HG03103 (cell line): ENCODE measurements at regions not wholly inside any gene's neighbourhood (a gene's known extent, or its start where the extent isn't known, plus 50 kb on each side); places are given as distances from the start of the nearest gene placed in this dataset.
"Not testable (repeated sequence)": the region's sequence is repeated elsewhere in the genome, so short reads cannot be mapped to it uniquely, and the experiment has no call there.

Experiments
- ATAC-seq: cut with Tn5 transposase; IDR thresholded peaks from one replicate; pipeline ENCODE4 v1.9.1; 2021; ENCODE audit warnings: low read depth; ENCODE audit not compliant: unreplicated experiment

DNA sequence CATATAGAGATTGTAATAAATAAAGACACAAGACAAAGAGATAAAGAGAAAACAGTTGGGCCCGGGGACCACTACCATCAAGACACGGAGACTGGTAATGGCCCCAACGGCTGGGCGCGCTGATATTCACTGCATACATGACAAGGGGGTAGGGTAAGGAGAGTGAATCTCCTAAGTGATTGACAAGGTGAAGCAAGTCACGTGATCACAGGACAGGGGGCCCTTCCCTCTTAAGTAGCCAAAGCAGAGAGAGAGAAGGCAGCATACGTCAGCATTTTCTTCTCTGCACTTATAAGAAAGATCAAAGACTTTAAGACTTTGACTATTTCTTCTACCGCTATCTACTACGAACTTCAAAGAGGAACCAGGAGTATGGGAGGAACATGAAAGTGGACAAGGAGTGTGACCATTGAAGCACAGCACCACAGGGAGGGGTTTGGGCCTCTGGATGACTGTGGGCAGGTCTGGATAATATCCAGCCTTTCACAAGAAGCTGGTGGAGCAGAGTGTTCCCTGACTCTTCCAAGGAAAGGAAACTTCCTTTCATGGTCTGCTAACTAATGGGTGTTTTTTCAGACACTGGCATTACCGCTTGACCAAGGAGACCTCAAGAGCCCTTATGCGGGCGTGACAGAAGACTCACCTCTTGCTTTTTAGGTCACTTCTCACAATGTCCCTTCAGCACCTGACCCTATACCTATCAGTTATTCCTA is 75.6 kb downstream of the MRPL39 start:
- ATAC-seq: not testable (repeated sequence)

DNA sequence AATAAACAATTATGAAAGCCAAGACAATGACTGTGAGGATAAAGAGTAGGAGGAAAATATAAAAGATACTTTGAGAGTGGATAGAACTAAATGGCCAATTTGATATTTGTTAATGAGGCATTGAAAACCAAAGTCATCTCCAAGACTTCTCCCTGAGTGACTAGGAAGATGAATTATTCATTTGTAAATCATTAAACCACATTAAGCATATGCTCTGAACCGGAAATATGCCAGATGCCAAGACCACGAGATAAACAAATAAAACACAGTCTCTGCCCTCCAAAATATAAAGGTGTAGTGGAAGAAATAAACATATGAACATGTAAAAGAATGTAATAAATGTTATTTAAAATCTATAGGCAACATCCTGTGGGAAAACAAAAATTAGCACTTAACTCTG is 78.8 kb downstream of the MRPL39 start:
- ATAC-seq: no peak

DNA sequence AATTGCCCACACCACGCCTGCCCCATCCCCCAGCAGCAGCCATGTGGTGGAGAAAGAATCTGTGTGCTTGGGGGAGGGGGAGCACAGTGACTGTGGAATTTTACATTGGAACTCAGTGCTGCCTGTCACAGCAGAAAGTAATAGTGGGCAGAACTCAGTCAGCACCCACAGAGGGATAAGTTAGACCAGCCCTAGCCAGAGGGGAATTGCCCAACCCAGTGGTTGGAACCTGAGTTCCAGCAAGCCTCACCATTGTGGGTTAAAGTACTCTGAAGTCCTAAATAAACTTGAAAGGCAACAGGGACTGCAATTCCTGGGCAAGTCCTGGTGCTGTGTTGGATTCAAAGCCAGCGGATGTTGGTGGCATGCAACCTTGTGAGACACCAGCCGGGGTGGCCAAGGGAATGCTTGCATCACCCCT is 88.8 kb downstream of the MRPL39 start:
- no peak for ATAC-seq

DNA sequence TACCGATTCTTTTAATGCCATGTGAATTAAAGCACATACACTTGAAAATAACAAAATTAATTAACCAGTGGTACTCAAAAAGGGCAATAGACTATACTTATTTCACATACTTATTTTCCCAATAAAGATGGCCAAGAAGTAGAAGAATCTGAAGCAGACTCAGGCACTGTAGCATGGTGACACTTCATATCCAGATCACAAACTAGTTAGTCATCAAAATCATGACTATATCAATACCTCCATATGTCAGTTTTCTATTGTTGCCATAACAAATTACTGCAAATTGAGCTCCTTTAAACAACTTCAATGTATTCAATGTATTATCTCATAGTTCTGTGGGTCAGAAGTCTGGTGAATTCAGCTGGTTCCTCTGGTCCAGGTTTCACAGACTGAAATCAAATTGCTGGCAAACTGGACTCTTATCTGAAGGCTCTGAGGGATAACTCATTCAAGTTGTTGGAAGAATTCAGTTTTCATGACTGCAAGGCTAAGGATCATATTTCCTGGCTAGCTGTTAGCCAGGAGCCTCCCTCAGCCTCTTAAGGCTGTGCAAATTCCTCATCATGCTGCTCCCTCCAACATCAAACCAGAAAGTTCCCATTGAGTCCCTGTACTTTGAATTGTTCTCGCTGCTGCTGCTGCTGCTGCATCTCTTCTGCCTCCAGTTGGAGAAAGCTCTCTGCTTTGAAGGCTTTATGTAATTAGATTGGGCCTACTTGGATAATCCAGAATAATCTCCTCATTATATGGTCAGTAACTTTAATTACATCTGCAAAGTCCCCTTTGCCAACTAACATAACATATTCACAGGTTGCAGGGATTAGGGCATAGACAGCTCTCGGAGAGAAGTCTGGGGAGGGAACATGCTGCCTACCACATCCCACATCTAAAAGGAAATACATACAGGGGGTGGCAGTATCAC is 91.5 kb downstream of the MRPL39 start:
- no peak for ATAC-seq

DNA sequence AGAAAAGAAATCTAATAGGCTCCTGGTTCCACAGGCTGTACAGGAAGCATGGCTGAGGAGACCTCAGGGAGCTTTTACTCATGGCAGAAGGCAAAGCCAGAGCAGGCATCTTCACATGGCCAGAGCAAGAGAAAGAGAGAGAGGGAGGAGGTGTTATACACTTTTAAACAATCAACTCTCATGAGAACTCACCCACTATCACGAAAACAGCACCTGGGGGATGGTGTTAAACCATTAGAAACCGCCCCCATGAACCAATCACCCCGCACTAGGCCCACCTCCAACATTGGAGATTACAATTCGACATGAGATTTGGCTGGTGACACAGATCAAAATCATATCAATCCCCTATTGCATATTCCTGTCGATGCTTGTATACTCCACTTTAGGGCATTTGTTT is 93.5 kb downstream of the MRPL39 start:
- ATAC-seq: no peak

DNA sequence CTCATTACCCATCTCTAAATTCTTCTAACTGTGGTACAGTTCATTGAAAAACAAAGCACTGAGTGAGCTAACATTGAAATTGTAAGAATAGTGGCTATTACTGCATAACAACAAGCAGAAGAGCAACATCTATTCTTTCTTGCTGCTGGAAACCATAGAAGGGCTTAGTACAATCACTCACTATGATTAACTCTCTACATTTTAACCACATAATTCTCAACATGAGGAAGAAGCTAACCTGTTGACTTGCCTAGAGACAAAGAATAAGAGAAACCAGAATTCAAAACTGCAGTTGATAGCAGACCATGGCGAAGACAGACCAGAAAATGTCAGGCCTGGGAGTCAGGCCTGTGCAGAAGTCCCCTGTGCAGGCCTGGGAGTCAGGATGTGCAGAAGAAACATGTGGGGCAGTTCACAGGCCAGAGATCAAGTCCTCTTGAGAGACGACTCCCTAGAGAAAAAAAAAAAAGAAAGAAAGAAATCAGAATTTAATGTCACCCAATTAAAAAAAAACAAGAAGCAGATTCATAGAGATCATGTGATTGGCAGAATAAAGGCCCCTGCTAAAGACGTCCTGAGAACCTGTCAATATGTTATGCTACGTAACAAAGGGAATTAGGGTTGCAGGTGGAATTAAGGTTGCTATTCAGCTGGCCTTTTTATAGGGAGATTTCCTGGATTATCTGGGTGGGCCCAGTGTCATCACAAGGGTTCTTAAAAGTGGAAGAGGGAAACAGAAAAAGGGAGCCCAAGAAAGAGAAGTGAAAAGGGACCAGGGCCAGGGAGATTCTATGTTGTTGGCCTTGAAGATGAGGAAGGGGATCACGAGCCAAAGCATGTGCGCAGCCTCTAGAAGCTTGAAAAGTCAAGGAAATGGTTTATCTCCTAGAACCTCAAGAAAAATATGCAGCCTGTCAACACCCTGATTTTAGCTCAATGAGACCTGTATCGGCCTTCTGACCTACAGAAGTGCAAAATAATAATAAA is 94.9 kb downstream of the MRPL39 start:
- ATAC-seq: no peak

DNA sequence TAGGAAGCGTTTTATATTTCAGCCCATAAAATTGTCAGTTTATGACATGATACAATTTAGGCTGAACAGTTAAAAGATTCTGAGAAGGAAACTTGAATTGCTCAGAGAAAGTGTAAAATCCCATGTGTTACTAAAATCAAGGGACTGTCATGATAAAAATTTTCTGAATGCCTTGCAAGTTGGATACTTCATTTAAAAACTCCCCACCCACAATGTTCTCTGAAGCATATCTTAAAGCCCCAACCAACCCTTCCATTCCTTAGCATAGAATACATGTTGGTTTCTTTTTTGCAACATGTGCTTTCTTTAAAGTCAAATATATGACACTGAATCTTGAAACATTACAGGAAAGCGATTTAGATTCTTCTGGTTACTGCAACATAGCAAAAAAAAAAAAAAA is 97.4 kb downstream of the MRPL39 start:
- ATAC-seq: no peak

DNA sequence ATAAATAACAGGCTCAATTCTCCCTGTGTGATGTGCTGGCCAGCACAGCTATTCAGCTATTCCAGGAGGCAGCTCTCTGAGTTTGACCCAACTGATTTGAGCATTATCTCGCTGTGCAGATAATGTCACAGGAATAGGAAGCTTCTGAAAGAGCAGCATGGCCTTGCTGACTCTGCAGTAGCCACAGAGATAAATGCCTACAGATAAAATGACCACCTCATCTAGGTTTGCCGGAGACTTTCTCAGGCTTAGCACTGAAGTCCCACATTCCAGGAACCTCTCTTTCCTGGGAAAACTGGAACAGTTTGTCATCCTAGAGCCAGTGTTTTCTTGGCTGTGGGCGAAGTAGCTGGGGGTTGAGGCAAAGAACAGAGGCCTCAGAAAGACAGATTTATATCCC is 98.9 kb downstream of the MRPL39 start:
- ATAC-seq: no peak

DNA sequence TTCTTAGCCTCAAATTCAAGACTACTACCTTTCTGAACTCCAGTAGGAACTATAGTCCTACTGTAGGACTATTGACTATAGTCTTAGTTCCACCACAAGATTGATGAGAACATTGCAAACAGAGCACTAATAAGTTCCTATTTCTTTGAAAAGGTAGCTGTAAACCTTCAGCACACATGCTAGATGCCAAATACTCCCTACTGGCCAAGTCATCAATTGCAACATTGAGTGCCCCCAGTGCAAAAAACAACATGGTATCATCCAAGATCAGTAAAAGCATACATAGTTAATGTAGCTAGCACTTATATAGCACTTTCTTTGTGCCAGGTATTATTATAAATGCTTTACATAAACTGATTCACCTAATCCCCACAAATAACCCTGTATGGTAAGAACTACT is 99.8 kb downstream of the MRPL39 start:
- no peak for ATAC-seq

DNA sequence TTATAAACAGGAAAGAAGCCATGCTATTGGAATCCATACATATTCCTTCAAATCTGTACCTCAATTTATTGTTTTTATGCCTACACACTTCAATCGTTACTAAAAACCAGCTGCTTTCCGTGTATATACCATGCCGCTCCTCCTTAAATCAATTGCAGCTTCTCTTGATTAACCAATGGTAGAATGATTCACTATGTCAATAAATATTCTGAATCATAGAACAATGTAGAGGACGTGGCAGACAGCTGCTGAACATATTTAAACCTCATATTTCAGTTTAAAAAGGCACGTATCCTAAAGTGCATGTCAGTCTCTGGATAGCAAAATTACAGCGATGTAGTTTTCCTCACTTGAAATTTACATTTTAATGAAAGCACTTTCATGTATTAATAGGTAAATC is 100.4 kb downstream of the MRPL39 start:
- no peak for ATAC-seq

DNA sequence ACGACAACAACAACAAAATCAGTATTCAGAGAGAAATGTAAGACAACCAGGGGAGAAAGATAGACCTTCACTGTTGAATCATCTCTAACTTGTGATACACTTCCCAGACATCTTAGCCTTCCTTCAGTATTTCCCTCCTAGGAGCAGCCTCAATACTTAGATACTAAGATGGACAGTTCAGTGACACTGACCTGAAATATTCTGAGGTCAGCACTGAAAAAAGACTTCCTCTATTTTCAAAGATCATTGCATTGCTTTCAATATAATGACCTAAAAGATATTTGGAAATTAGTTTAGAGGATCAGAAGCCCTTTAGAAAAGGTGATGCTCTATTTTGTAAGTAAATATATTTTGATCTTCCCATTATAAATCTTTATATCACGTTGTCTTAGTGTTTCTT is 101.0 kb downstream of the MRPL39 start:
- no peak for ATAC-seq

DNA sequence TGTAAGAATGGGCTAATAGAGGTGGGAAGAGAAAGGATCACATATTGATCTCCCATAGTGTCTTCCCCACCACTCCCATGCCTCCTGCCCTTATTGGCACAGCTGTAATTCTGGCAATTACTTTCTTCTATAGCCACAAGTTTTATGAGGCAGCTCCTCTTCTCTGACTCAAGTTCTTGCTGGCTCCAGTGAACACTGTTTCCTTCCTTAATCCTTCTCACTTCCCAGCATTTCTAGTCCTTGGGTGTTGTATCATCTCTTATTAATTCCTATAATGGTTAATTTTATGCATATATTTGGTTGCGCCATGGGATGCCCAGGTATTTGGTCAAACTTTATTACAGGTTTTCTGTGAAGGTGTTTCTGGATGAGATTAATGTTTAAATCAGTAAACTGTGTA is 103.3 kb downstream of the MRPL39 start:
- no peak for ATAC-seq

DNA sequence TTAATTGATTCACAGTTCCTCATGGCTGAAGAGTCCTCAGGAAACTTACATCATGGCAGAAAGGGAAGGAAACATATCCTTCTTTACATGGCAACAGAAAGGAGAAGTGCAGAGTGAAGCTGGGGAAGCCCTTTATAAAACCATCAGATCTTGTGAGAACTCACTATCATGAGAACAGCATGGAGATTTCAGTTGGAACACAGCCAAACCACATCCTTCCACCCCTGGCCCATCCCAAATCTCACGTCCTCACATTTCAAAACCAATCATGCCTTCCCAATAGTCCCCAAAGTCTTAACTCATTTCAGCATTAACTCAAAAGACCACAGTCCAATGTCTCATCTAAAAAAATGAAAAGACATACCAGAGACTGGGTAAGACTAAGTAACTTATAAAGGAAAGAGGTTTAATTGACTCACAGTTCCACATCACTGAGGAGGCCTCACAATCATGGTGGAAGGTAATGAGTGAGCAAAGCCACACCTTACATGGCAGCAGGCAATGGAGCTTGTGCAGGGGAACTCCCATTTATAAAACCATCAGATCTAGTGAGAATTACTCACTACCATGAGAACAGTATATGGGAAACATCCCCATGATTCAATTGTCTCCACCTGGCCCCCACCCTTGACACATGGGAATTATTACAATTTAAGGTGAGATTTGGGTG is 105.2 kb downstream of the MRPL39 start:
- no peak for ATAC-seq

DNA sequence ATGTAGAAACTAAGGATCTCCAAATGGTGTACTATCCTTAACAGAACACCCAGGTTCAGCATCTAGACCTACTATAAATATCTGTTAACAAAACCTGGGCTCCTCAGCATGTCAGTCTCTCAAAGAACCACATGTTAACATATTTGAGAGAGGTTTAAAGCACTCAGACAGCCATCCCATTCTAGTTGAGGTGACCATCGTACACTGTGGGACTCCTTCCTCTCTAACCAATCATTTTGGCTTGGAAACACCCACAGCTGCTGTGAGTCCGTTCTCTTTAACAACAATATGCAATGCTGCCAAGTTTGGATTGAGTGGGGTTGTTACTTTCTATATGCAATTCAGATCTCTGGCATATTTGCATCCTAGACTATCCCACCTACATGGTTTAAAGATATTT is 105.8 kb downstream of the MRPL39 start:
- no peak for ATAC-seq

DNA sequence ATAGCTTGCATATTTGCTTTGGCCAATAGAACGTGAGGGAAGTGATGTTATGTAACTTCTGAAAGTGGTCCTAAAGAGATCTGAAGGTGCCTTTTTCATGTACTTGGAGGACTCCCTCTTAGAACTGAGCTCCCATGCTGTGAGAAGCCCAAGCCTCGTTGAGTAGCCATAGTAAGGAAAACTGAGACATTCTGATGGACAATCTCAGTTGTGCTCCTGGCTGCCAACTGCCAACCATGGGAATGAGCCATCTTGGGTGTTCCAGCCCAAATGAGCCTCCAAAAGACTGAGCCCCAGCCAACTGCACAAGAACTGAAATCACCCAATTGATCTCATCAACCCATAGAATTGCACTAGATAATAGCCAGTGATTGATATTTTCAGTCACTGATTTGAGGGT is 106.7 kb downstream of the MRPL39 start:
- no peak for ATAC-seq

DNA sequence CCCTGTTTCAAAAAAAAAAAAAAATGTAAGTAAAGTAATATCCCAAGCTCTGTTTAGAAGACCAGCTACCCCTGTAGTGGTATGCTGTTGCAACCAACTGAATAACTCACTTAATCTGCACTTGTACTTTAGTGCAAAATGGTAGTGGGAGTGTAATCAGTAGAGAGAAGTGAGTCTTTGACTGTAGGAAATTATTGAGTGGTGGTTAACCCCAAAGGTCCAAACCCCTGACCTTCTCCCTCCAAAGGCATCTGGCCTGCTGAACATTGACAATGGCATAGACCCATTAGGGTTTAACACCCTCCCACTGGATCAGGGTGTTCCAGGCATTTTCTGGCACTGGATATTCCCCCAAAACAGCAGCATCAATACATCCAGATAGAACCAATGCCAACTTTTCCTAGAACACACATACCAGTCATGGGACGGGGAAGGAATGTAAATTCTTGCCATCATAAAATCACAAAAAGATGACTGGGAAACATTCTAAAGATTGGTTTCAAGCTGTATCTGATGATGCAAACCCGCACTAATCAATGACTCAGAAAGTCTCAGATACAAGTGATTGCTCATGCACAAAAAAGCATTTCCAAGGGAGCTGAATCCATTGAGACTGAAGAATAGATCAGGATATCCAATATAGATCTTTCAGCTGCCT is 110.3 kb downstream of the MRPL39 start:
- ATAC-seq: no peak

DNA sequence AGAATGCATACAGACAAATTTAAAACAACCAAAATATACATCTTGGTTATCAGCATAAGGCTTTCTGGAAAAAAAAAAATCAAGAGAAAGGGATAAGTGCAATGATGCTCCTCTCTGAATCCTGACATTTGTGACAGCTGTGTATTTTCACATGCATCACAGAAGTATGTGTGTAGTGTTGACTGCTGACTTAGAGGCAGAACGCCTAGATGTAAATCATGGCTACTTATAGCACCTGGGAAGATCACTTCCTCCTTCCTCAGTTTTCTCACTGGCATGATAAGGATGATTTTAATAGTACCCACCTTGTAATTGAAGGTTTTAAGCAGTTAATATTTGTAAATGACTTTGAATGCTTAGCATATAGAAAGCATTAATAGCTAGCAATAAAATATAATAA is 112.5 kb downstream of the MRPL39 start:
- ATAC-seq: no peak

DNA sequence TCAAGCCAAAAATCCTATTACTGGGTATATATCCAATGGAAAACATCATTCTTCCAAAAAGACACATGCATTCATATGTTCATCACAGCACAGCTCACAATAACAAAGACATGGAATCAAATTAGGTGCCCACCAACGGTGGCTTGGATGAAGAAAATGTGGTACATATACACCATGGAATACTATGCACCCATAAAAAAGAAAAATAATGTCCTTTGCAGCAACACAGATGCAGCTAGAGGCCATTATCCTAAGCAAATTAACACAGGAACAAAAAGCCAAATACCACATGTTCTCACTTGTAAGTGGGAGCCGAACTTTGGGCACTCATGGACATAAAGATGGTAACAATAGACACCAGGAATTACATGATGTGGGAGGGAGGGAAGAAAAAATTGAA is 113.6 kb downstream of the MRPL39 start:
- no peak for ATAC-seq

DNA sequence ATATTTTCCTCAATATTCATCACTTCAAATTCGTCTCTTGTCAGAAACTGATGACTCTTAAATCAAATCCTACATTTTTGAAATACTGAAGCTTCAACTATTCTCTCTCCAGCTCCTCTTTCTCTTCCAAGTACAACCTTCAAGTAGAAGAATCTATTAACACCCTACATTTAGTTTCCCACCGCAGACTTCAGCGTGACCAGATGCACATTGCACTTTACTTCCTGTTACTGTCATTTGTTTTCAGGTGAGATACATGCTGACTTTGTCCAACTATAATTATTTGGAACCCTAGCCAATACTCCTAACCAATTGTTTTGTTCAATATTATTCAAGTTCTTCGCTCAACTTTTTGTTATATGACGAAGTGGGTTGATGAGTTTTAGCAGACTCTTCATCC is 116.0 kb downstream of the MRPL39 start:
- ATAC-seq: no peak

DNA sequence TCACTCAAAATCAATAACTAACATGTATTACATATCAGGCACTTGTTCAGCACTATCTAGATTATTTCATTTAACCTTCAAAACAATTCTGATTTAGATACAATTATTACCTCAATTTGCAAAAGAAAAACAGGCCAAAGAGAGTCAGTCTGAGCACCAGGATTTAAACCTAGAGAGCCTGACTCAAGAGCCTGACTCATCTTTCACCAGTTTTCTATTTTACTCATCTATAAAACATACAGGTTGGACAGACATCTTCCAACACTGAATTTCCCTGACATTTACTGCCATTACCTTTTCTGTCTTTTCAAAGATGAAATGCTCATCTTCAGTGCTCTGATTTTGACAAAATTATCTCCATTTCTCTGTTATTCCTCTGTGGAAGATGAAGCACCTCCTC is 116.5 kb downstream of the MRPL39 start:
- ATAC-seq: no peak
